ENCODE measurements at regions not wholly inside any gene's neighbourhood (a gene's known extent, or its start where the extent isn't known, plus 50 kb on each side); places are given as distances from the start of the nearest gene placed in this dataset.

DNA sequence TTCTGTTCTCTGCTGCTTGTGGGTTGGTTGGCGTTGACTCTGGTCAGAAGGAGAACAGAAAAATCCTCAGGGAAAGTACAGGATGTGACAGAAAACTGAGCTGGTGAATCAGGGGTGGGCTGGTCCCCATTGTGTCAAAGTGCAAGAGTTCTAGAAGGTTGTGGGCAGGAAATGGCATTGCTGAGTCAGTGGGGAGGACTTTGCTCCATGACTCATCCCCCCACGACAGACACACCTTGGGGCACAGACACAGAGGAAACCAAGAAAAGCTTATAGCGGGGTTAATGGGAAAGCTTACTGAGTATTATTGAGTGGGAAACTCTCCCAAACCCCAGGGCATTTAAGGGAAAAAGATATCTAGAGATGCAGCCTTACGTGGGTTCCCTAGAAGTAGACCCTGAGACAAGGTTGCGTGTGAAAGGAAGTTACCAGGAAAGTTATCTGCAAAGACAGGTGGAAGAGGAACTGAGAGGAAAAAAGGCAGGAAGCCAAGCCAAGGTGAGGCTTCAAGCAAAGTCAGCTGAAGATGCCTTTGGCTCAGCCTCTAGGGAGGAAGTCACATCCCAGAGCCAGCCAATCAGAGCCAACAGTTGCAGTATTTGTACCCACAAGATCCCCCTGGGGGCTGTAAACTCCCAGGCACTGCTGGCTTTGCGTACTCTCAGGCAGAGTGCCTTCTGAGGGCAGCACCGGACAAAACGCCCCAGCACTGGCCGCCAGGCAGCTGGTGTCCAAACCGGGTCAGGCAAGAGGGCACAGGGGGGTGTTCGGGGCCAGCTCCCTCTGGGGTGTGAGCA lies 86.4 kb downstream of the FOXL1 start:
- DNase-seq = peak; percentile 23

GRCh38 chr16:86665319-86665675 lies 86.9 kb downstream of the FOXL1 start:
- DNase-seq = no peak

DNA sequence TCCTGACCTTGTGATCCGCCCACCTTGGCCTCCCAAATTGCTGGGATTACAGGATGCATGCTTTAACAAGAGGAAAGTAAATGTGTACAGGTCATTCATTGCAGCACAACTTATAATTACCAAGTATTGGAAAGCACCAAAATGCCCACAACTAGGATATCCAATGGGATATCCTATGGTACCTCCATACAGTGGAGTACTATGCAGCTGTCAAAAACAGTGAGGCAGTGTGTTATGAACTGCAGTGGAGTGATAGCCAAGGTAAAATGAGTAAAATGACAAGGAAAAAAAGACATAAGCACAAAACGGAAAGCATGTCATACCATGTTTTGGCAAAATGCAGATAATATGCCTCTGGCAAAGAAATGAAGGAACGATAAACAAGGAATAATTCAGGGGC lies 87.6 kb downstream of the FOXL1 start:
- no peak for DNase-seq

- DNase-seq = no peak
These were observed 88.7 kb downstream of the FOXL1 start for GRCh38 chr16:86667035-86667434.

DNA sequence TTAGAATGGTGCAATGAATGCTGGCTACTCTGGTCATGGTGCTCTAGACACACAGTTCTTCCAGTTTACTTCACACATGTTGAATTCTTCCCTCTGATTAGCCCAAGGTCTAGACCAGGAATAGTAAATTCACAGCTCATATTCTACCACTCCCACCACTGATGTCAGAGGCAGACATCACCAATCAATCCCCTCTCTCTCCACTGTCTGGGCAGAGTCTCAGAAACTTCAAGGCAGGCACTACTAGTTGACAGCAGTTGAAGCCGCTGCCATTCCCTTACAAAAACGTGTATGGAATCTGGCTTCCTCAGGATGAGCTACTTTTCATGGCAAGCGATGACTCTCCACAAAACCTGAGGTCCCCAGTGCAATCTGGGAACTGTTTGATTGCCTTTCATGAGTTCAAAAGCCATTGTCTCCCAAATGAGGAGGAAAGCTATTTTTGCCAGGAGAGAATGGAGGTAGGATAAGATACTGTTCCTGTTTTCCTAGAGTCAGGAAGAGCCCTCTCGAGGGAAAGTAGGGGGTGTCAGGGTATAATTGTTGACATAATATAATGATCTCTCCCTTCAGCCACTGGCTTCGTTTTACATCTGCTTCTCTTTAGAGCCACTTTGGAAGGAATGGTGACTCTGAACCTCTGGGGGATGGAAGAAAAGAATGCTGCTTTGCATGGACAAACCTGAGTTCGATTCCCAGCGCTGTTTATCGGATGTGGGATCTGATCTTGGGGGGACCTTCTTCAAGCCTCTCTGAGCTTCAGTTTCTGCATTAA lies 90.0 kb downstream of the FOXL1 start:
- no peak for DNase-seq

- no peak for DNase-seq
These were observed 91.0 kb downstream of the FOXL1 start for GRCh38 chr16:86669285-86669805.

DNA sequence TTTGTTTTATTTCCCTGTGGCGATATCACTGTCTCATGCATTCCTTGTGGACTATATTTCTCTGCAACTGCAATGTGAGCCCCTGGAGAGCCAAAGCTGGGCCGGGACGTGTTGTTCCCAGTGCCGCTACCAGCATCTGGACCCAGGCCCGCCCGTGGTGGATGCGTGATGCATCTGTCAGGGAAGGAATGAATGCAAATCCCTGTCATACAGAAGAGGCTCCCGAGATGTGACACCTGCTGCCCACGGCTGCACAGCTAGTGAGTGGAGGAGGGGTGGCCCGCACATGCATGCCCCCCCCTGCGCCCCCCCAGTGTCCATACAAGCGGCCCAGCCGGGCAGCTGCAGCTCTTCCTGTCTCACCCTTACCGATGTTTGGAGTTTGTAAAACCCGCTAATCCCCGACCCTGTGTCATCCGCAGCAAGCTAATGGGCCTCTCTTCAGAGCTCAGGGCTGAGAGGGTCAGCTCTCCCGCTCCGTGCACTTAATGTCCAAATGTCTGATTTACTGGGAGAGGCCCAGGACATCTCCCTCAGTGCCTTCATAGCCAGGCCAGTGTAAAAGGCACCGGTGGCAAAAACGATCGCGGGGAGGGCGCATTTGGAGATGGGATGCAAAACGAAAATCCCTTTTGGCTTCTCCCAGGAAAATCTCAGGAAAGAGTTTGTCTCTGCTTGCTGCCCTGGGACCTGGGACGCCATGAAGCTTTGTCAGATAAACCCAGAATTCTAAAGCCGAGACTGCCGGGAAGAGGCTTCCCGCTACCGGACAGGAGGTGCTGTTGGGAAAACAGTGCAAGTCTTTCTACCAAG lies 91.8 kb downstream of the FOXL1 start:
- no peak for DNase-seq

- no peak for DNase-seq
These were observed 92.4 kb downstream of the FOXL1 start for GRCh38 chr16:86670750-86671234.

GRCh38 chr16:86671486-86672178 lies 93.3 kb downstream of the FOXL1 start:
- no peak for DNase-seq

DNA sequence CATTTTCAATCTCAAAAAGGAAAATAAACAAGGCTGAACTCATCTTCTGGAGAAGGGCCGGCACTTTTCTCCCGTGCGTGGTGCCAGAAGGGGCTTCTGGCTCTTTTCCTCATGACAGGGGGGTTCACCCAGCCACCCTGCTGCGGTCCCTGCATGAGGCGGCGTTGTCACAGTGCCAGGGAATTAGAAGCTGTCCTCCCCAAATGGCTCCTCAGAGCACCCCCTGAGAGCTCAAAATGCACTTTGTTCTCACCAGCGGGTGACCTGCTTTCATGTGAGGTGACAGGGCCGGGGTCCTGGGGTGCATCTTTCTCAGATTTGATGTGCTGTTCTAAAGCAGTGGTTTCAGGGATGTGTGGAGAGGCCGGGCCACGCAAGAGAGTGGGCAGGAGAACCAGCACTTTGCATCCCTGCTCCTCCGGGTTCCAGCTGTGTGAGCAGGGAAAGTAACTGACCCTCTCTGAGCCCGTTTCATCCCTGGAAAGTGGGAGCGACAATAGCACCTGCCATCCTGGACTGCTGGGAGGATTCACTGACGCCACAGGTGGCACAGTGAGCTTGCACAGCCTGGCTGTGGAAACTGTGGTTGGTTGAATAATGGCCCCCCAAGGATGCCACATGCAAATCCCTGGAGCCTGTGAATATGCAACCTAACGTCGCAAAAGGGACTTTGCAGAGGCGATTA lies 94.0 kb downstream of the FOXL1 start:
- no peak for DNase-seq

GRCh38 chr16:86673090-86673955 lies 95.0 kb downstream of the FOXL1 start:
- DNase-seq = no peak

DNA sequence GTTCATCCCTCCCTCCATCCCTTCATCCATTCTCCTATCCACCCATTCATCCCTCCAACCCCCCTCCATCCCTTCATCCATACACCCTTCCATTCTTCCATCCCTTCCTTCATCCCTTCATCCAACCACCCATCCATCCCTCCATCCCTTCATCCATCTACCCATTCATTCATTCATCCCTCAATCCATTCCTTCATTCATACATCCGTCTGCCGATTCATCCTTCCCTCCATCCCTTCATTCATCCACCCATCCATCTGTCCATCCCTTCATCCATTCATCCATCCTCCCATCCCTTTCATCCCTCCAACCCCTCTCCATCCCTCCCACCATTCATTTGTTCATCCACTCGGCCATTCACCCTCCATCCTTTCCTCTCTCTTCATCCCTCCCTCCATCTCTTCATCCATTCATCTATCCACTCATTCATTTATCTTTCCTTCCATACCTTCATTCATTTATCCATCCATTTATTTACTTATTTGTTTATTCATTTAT lies 95.7 kb downstream of the FOXL1 start:
- DNase-seq = no peak

DNA sequence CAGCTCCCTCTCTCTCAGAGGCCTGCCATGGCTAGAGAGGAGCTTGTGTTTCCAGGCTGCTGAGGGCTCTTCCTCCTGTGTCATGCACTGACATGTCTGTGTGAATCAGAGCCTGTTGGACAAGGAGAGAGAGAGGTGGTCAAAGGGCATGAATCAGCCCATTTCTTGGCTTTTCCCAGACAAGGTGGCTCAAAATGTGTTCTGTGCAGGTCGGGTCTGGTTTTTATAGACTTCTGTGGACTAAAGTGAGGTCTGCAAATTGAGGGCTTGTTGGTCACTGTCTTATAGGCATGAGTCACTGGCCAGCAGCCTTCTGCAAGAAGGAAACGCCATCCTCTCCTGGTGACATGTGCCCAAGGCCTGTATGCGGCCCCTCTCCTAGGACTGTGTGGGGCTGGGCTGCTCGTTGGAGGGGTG lies 97.9 kb downstream of the FOXL1 start:
- DNase-seq = no peak

- no peak for DNase-seq
These were observed 101.1 kb downstream of the FOXL1 start for GRCh38 chr16:86679490-86679889.

GRCh38 chr16:86680162-86680561 lies 101.8 kb downstream of the FOXL1 start:
- DNase-seq = no peak

DNA sequence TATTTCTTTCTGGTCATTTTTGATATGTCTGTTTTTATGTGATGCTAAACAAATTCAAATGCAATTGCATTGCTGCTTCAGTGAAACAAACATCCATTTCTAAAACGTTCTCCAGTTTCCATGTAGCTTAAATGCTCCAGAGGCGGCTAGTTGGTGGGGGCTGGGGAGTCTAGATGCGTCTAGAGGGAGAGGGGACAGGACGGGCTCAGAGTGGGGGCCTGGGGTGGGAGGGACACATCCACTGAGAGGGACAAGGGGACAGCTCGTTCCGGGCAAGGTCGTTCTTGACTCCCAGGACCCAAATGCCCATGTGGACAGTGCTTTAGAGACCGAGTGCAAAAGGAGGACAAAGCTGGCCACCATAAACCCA lies 102.3 kb downstream of the FOXL1 start:
- DNase-seq = no peak

DNA sequence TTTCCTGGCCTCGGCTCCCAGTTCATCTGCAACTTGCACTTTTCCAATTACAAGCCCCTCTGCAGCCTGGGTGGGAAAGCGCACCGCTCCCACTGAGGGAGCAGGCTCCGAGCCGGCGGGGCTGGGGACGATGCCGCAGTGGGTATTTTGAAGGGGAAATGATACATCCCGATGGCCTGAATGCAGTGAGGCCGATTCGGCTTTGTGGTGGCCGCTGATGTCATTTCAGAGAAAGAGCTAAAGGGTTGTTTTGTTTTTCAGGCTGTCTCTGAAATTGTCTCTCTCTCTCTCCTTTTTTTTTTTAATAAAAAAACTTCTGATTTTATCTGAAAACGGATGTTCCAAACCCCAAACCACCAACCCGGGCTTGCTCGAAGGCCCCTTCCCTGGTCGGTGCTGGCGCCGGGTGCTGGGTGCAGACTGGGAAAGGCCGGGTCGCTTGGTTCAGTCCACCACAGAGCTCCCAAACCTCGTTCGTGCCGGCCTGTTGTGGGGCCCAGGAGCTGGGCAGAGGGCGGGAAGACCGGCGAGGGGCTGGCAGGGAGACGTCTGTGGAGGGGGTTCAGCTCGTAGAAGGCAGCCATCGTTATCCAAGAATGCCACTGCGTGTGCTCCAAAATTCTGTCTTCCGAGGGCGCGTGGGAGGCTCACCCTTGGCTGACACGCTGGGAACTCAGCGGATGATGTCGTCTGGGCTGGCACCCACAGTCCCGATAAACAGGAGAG lies 102.8 kb downstream of the FOXL1 start:
- DNase-seq = no peak

DNA sequence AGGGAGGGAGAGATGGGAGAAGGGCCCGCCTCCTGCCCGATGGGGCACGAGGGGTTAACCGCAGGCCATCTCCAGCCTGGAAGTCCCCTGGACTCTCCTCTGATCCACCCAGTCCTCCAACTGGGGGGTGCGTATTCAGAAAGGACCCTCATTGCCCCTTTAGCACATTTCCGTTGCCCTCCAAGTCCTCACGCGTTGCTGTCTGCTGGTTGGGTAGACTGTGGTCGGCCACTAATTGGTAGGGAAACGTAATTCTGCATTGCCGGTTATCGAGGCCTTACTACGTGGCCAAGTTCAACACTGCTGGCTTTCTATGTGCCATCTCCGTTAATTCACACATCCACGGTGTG lies 103.4 kb downstream of the FOXL1 start:
- no peak for DNase-seq

- DNase-seq = no peak
These were observed 104.0 kb downstream of the FOXL1 start for GRCh38 chr16:86682219-86682904.
